Neural cell (in vitro differentiated cells): ENCODE measurements at regions not wholly inside any gene's neighbourhood (a gene's known extent, or its start where the extent isn't known, plus 50 kb on each side); places are given as distances from the start of the nearest gene placed in this dataset.

Experiments used
- H2AFZ ChIP-seq: fragments of 200-600, 300-800 bp; sonication (generic), shearing (Covaris generic); 2 replicates; pipeline ENCODE4 v1.6.0; 2014; ENCODE audit warnings: low read depth, mild to moderate bottlenecking, antibody characterized with exemption, low read length, moderate library complexity
- H3F3A ChIP-seq: fragments of 200-600 bp; shearing (Covaris generic); 2 replicates; pipeline ENCODE4 v1.6.1; 2016; ENCODE audit warnings: mild to moderate bottlenecking, moderate library complexity, mixed read lengths, antibody characterized with exemption, low read length; ENCODE audit not compliant: insufficient read depth, poor library complexity, severe bottlenecking
- H3K27ac ChIP-seq: fragments of 200-600, 300-800 bp; sonication (generic), shearing (Covaris generic); 2 replicates; pipeline ENCODE4 v1.5.1; 2014; ENCODE audit warnings: mild to moderate bottlenecking, low read length, moderate library complexity
- H3K27me3 ChIP-seq: fragments of 300-800, 200-600 bp; sonication (generic), shearing (Covaris generic); 2 replicates; pipeline ENCODE4 v1.6.0; 2014; ENCODE audit warnings: mild to moderate bottlenecking, low read depth, low read length, moderate library complexity; ENCODE audit not compliant: insufficient read depth
- H3K36me3 ChIP-seq: fragments of 300-800, 200-600 bp; sonication (generic), shearing (Covaris generic); 2 replicates; pipeline ENCODE4 v1.5.1; 2014; ENCODE audit warnings: mild to moderate bottlenecking, antibody characterized with exemption, low read length, moderate library complexity; ENCODE audit not compliant: insufficient read depth
- H3K4me2 ChIP-seq: fragments of 300-800, 200-600 bp; sonication (generic), shearing (Covaris generic); 2 replicates; pipeline ENCODE4 v1.6.0; 2014; ENCODE audit warnings: mild to moderate bottlenecking, low read length
- H3K4me3 ChIP-seq: fragments of 300-800, 200-600 bp; sonication (generic), shearing (Covaris generic); 2 replicates; pipeline ENCODE4 v1.5.1; 2014; ENCODE audit warnings: mild to moderate bottlenecking, low read length, moderate library complexity
- H3K79me2 ChIP-seq: fragments of 200-600 bp; shearing (Covaris generic); replicated peaks from 2 replicates; pipeline ENCODE4 v1.6.0; 2014; ENCODE audit warnings: mild to moderate bottlenecking, low read length, moderate library complexity; ENCODE audit not compliant: insufficient read depth
- H3K9ac ChIP-seq: fragments of 300-800, 200-600 bp; sonication (generic), shearing (Covaris generic); 2 replicates; pipeline ENCODE4 v1.6.1; 2016; ENCODE audit warnings: mild to moderate bottlenecking, low read length, mixed read lengths
- H3K9me2 ChIP-seq: fragments of 200-600 bp; shearing (Covaris generic); 2 replicates; pipeline ENCODE4 v1.6.1; 2016; ENCODE audit warnings: mild to moderate bottlenecking, low read length, mixed read lengths; ENCODE audit not compliant: insufficient read depth
- H3K9me3 ChIP-seq: fragments of 200-600, 300-800 bp; sonication (generic), shearing (Covaris generic); 2 replicates; pipeline ENCODE4 v1.6.1; 2016; ENCODE audit warnings: mild to moderate bottlenecking, mixed run types, low read length, moderate library complexity, mixed read lengths
- H4K20me1 ChIP-seq: fragments of 200-600 bp; shearing (Covaris generic); 2 replicates; pipeline ENCODE4 v1.6.1; 2016; ENCODE audit warnings: mild to moderate bottlenecking, mixed run types; ENCODE audit not compliant: insufficient read depth
- EP300 ChIP-seq: fragments of 450-650 bp; conservative IDR thresholded peaks from 2 replicates; pipeline ENCODE4 v1.6.1; 2014; ENCODE audit warnings: antibody characterized with exemption, mild to moderate bottlenecking, moderate library complexity; ENCODE audit not compliant: poor library complexity, severe bottlenecking
- EZH2 ChIP-seq: fragments of 200-600, 300-800 bp; shearing (Covaris generic), sonication (generic); IDR thresholded peaks from 2 replicates; pipeline ENCODE4 v1.6.1; 2014; ENCODE audit warnings: antibody characterized with exemption, low read length, borderline replicate concordance, mild to moderate bottlenecking; ENCODE audit not compliant: insufficient read depth, poor library complexity, severe bottlenecking
- RAD21 ChIP-seq: fragments of 450-650 bp; conservative IDR thresholded peaks from 2 replicates; pipeline ENCODE4 v1.6.1; 2014; ENCODE audit warnings: antibody characterized with exemption, mild to moderate bottlenecking, moderate library complexity
- SMC3 ChIP-seq: fragments of 450-650 bp; conservative IDR thresholded peaks from 2 replicates; pipeline ENCODE4 v1.6.1; 2014; ENCODE audit warnings: antibody characterized with exemption, mild to moderate bottlenecking, moderate library complexity; ENCODE audit not compliant: poor library complexity
- TAF1 ChIP-seq: IDR thresholded peaks from 2 replicates; pipeline ENCODE4 v1.6.1; 2012; ENCODE audit warnings: low read depth
- TF ChIP-seq, protein P1 (sequence below): fragments of 450-650 bp; IDR thresholded peaks from 2 replicates; pipeline ENCODE4 v1.5.1; 2014; ENCODE audit warnings: antibody characterized with exemption, mild to moderate bottlenecking, moderate library complexity; ENCODE audit not compliant: poor library complexity, severe bottlenecking
- TF ChIP-seq, protein P2 (sequence below): IDR thresholded peaks from 2 replicates; pipeline ENCODE4 v1.6.1; 2012; ENCODE audit warnings: borderline replicate concordance

DNA sequence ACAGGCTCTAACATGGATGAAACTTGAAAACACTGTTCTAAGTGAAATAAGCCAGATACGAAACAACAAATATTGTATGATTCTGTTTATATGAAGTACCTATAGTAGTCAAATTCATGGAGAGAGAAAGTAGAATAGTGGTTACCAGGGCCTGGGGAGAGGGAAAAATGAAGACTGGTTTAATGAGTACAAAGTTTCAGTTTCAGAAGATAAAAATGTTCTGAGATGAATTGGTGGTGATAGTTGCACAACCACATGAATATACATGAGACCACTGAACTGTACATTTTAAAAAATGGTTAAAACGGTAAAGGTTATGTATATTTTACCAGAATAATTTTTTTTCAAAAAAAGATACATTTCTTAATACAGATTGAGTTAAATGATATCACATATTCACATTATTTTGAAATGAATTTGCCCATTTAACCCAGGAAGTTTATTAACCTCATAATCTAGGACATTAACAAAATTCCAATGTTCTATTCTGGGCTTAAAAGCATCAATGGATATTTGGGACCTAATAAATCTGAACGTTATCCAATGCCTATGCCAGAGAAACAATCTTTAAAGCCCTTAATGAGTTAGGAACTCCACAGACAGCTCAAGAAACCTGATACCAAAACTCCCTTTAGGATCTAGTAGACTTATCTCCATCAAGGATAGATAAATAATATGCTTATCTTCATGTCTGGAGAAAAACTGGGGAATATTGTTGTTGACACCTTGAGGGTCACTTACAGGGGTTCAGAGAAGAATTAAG lies 521.3 kb downstream of the EFNA5 start:
- no peak overlapping the region for H2AFZ ChIP-seq
- H3F3A ChIP-seq, result no peaks in the 10 kb centered on the region
- H4K20me1 ChIP-seq, result no peaks in the 10 kb centered on the region
- no peak overlapping the region for H3K9ac ChIP-seq
- no peak overlapping the region for H3K4me2 ChIP-seq
- H3K27ac ChIP-seq, result no peak overlapping the region
- TF ChIP-seq SMC3, result no peak
- no peak for TF ChIP-seq EZH2
- TF ChIP-seq RAD21, result no peak
- H3K9me2 ChIP-seq, result no peaks in the 10 kb centered on the region
- no peaks in the 10 kb centered on the region for H3K36me3 ChIP-seq
- no peaks in the 10 kb centered on the region for H3K79me2 ChIP-seq
- H3K9me3 ChIP-seq, result no peaks in the 10 kb centered on the region
- H3K27me3 ChIP-seq, result no peaks in the 10 kb centered on the region
- H3K4me3 ChIP-seq, result no peak overlapping the region

DNA sequence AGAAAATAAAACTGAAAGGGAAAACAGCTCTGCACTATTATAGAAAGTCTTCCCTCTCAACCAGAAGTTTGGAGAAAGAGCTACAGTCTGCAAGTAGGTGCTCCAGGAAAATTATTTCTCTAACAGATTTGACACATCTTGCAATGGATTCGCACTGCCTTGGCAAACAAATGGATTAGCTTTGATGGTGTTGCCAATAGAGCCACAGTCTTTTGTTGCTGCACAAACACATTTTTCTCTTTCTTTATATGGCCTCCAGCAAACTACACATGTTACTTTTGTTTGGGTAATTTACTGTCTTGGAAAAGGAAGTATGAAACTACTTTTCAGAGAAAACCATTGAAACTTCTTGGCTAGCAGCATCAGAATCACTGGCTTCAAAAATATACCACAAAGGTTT lies 523.1 kb downstream of the EFNA5 start:
- Histone ChIP-seq H3K4me2 (no peak overlapping the region), H3K9me2 (no peaks in the 10 kb centered on the region), H3K4me3 (no peak overlapping the region)

More for the DNA sequence above, 523.1 kb downstream of the EFNA5 start:
- Histone ChIP-seq H3K9me3 (no peaks in the 10 kb centered on the region), H3K79me2 (no peaks in the 10 kb centered on the region), H3K27ac (no peak overlapping the region), H3K9ac (no peak overlapping the region), H3K36me3 (no peaks in the 10 kb centered on the region), H4K20me1 (no peaks in the 10 kb centered on the region), H3K27me3 (no peaks in the 10 kb centered on the region), H2AFZ (no peak overlapping the region), H3F3A (no peaks in the 10 kb centered on the region)
- TF ChIP-seq SMC3 (no peak), TAF1 (no peak), EZH2 (no peak), RAD21 (no peak), EP300 (no peak)
- TF ChIP-seq, protein P1, sequence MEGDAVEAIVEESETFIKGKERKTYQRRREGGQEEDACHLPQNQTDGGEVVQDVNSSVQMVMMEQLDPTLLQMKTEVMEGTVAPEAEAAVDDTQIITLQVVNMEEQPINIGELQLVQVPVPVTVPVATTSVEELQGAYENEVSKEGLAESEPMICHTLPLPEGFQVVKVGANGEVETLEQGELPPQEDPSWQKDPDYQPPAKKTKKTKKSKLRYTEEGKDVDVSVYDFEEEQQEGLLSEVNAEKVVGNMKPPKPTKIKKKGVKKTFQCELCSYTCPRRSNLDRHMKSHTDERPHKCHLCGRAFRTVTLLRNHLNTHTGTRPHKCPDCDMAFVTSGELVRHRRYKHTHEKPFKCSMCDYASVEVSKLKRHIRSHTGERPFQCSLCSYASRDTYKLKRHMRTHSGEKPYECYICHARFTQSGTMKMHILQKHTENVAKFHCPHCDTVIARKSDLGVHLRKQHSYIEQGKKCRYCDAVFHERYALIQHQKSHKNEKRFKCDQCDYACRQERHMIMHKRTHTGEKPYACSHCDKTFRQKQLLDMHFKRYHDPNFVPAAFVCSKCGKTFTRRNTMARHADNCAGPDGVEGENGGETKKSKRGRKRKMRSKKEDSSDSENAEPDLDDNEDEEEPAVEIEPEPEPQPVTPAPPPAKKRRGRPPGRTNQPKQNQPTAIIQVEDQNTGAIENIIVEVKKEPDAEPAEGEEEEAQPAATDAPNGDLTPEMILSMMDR, result no peak
- TF ChIP-seq, protein P2, sequence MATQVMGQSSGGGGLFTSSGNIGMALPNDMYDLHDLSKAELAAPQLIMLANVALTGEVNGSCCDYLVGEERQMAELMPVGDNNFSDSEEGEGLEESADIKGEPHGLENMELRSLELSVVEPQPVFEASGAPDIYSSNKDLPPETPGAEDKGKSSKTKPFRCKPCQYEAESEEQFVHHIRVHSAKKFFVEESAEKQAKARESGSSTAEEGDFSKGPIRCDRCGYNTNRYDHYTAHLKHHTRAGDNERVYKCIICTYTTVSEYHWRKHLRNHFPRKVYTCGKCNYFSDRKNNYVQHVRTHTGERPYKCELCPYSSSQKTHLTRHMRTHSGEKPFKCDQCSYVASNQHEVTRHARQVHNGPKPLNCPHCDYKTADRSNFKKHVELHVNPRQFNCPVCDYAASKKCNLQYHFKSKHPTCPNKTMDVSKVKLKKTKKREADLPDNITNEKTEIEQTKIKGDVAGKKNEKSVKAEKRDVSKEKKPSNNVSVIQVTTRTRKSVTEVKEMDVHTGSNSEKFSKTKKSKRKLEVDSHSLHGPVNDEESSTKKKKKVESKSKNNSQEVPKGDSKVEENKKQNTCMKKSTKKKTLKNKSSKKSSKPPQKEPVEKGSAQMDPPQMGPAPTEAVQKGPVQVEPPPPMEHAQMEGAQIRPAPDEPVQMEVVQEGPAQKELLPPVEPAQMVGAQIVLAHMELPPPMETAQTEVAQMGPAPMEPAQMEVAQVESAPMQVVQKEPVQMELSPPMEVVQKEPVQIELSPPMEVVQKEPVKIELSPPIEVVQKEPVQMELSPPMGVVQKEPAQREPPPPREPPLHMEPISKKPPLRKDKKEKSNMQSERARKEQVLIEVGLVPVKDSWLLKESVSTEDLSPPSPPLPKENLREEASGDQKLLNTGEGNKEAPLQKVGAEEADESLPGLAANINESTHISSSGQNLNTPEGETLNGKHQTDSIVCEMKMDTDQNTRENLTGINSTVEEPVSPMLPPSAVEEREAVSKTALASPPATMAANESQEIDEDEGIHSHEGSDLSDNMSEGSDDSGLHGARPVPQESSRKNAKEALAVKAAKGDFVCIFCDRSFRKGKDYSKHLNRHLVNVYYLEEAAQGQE, result no peak
